NCI-H128 (cell line): ENCODE measurements at regions not wholly inside any gene's neighbourhood (a gene's known extent, or its start where the extent isn't known, plus 50 kb on each side); places are given as distances from the start of the nearest gene placed in this dataset.
"Not testable (repeated sequence)": the region's sequence is repeated elsewhere in the genome, so short reads cannot be mapped to it uniquely, and the experiment has no call there.

Experiments
- DNase-seq: peaks from one replicate; lab custom pipeline; 2025; ENCODE audit not compliant: unreplicated experiment; lab: John Stamatoyannopoulos, UW

- DNase-seq, result not testable (repeated sequence)
Measured at GRCh38 chr2:131668794-131669540, 141.3 kb downstream of the CCDC74A start.

- DNase-seq, result not testable (repeated sequence)
Measured at GRCh38 chr2:131671841-131672470, 144.3 kb downstream of the CCDC74A start.

DNA sequence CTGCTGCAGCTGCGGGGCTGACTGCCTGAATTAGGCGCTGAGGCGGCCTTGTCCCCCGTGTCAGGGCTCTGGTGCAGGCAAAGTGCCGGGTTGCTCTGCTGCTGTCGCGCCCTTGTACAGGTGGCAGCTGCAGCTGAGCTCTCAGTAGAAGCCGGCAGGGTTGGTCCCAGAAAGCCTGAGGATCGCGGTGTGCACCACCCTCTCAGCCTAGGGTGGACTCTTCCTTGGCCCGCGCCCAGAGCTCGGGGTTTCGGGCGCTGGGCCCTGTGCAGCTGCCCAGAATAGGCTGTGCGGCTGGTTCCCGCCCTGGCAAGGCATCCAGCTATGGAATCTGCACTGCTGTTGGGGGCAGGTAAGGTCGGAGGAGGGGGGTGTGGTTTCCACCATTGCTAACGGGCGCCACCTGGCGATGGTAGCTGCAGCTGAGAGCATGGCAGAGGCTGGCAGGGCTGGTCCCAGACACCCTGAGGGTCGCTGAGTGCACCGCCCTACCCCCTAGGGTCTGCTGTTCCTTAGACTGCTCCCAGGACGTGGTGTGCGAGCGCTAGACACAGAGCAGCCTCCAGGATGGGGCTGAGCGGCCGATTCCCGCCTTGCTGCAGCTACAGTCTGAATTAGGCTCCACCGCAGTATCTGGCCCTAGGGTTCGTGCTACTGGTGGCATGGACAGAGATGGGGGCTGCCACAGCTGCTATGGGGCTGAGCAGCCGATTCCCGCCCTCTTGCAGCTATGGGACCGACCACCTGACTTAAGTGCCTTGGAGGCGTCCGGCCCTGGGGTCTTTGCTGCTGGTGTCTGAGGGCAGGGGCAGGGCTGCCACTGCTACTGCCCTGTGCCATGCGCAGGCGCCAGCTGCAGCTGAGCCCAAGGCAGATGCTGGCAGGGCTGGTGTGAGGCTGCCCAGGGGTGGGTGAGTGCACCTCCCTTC is 145.0 kb downstream of the CCDC74A start:
- not testable (repeated sequence) for DNase-seq

DNA sequence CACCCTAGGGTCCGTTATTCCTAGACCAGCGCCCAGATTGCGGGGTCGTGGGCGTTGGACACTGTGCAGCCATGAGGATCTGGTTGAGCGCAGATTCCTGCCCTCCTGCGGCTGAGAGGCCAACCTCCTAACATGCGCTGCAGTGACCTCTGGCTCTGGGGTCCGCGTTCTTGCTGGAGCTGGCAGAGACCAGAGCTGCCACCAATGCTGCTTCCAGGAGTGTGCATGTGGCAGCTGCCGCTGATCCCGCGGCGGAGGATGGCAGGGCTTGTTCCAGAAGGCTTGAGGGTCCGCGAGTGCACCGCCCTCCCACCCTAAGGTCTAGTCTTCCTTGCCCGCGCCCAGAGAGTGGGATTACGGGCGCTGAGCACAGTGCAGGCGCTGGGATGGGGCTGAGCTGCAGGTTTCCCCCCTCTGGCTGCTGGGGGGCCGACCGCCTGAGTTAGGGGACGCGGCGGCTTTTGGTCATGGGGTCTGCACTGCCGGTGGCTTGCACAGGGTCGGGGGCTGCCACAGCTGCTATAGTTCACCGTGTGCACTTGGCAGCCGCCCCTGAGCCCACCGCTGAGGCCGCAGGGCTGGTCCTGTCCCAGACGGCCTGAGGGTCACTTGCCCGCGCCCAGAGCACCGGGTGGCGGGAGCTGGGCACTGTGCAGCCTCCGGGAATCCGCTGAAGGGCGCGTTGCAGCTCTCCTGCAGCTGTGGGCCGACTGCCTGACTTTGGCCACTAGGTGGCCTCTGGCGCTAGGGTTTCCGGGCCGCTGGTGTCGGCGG is 145.9 kb downstream of the CCDC74A start:
- DNase-seq, result peak; percentile 28

- DNase-seq, result no peak
Measured at GRCh38 chr2:131674174-131674507, 146.5 kb downstream of the CCDC74A start.

- not testable (repeated sequence) for DNase-seq
Measured at GRCh38 chr2:131681611-131682121, 154.0 kb downstream of the CCDC74A start.

GRCh38 chr2:131682122-131682944 is 154.6 kb downstream of the CCDC74A start:
- peak; percentile 55 for DNase-seq

GRCh38 chr2:131682945-131683330 is 155.2 kb downstream of the CCDC74A start:
- not testable (repeated sequence) for DNase-seq

GRCh38 chr2:131684631-131685316 is 157.1 kb downstream of the CCDC74A start:
- DNase-seq, result not testable (repeated sequence)

GRCh38 chr2:131686164-131686893 is 158.6 kb downstream of the CCDC74A start:
- not testable (repeated sequence) for DNase-seq

GRCh38 chr2:131686894-131687238 is 159.2 kb downstream of the CCDC74A start:
- DNase-seq, result not testable (repeated sequence)

DNA sequence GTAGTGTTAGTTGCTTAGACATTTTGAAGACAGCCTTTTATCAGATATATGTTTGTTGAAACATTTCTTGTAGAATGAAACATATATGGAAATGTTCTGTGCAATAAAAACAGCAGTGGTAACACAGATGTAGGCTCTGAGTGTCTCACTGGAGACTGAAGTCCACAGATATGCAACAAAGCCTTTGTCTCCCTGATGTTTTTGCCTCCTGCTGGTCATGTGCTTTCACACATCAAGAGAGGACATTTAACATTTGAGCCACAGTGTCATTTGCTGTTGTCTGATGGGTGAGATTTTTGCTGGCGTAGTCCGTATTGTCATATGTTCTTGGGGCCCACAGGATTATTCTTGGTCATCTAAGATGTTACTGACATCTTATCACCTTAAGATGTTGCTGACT is 161.4 kb downstream of the CCDC74A start:
- not testable (repeated sequence) for DNase-seq

GRCh38 chr2:131711268-131711667 is 183.6 kb downstream of the CCDC74A start:
- DNase-seq, result not testable (repeated sequence)

- not testable (repeated sequence) for DNase-seq
Measured at GRCh38 chr2:131717907-131718306, 190.2 kb downstream of the CCDC74A start.

GRCh38 chr2:131721163-131721562 is 193.5 kb downstream of the CCDC74A start:
- not testable (repeated sequence) for DNase-seq

GRCh38 chr2:131722256-131722655 is 194.6 kb downstream of the CCDC74A start:
- DNase-seq, result not testable (repeated sequence)

- DNase-seq, result no peak
Measured at GRCh38 chr2:131724019-131724418, 196.3 kb downstream of the CCDC74A start.

DNA sequence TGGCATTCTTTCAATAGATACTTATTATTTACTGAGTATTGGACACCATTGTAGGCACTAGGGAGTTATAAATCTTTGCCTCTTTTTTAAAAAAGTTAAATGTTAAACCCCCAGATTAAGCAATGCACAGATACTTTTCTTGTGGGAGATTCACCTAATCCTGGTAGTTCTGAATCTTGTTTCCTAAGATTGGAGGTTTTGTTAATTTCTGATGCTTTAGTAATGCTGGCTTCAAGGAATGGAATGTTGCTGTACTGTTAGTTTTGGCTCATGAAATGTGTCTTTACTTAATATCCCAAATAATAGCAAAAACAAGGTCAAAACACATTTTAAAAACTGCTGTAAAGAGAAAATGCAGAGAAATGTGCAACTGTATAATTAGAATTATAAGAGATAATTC is 200.8 kb downstream of the CCDC74A start:
- not testable (repeated sequence) for DNase-seq
